GM12878 (cell line): ENCODE measurements at regions not wholly inside any gene's neighbourhood (a gene's known extent, or its start where the extent isn't known, plus 50 kb on each side); places are given as distances from the start of the nearest gene placed in this dataset.

Experiments used
- ATAC-seq: fragments of 200-7000 bp; cut with Tn5 transposase; 3 replicates; pipeline ENCODE4 v1.9.1; 2020; ENCODE audit warnings: mild to moderate bottlenecking, moderate library complexity
- BruUV-seq: library from RNA; stranded (reverse); fragments of 400-500 nt; replicated peaks from 2 replicates; lab custom pipeline; 2021; lab: Mats Ljungman, UMichigan
- CTCF ChIA-PET: fragments of 300-600 bp; sonication (Branson Sonifier 250); formaldehyde crosslinking; extraction: SDS; loops from one replicate; lab custom pipeline; 2021; ENCODE audit warnings: inconsistent platforms; lab: Yijun Ruan, JAX
- POLR2A ChIA-PET: fragments of 350-600 bp; formaldehyde crosslinking; extraction: SDS; loops from one replicate; lab custom pipeline; 2021; ENCODE audit warnings: inconsistent platforms; lab: Charles Lee
- RAD21 ChIA-PET: fragments of 300-600 bp; sonication (Branson Sonifier 250); formaldehyde crosslinking; loops from one replicate; lab custom pipeline; 2023; ENCODE audit warnings: antibody characterized with exemption; ENCODE audit not compliant: unreplicated experiment; lab: Charles Lee
- SMC1A ChIA-PET: fragments of 300-600 bp; sonication (Branson Sonifier 250); formaldehyde crosslinking; loops from one replicate; lab custom pipeline; 2023; ENCODE audit not compliant: unreplicated experiment, uncharacterized antibody; lab: Charles Lee
- DNase-seq: peaks from one replicate; pipeline ENCODE4 v3.0.0-alpha.2; 2011; ENCODE audit warnings: low read depth, low spot score
- FAIRE-seq: peaks from 3 replicates; lab custom pipeline; 2011; peaks lifted over from hg19 to GRCh38; lab: Jason Lieb, UNC
- H2AFZ ChIP-seq: 2 replicates; pipeline ENCODE4 v1.6.0; 2011; ENCODE audit warnings: low read depth, low read length, control low read depth; ENCODE audit not compliant: control insufficient read depth
- H3K27ac ChIP-seq: 2 replicates; pipeline ENCODE4 v1.5.1; 2011; ENCODE audit warnings: control low read depth; ENCODE audit not compliant: control insufficient read depth, insufficient read depth
- H3K27me3 ChIP-seq, 2 experiments: replicated peaks in 1 of 2; 2 replicates each; pipeline versions ENCODE4 v1.6.0 to v1.6.1; 2011; ENCODE audit warnings: low read length in 1 of 2; ENCODE audit not compliant: control insufficient read depth in 2 of 2, insufficient read depth in 2 of 2
- H3K36me3 ChIP-seq, 2 experiments: 2 replicates each; pipeline ENCODE4 v1.5.1; 2011; ENCODE audit warnings: low read length in 1 of 2; ENCODE audit not compliant: control insufficient read depth in 2 of 2, insufficient read depth in 2 of 2
- H3K4me1 ChIP-seq: 2 replicates; pipeline ENCODE4 v1.6.1; 2011; ENCODE audit warnings: mild to moderate bottlenecking, low read length, moderate library complexity, mixed read lengths; ENCODE audit not compliant: control insufficient read depth, insufficient read depth
- H3K4me2 ChIP-seq: 2 replicates; pipeline ENCODE4 v1.6.0; 2011; ENCODE audit warnings: control low read depth; ENCODE audit not compliant: control insufficient read depth, insufficient read depth
- H3K4me3 ChIP-seq: fragments of 200-600 bp; sonication (generic); 2 replicates; pipeline ENCODE4 v1.5.1; 2016
- H3K79me2 ChIP-seq: 2 replicates; pipeline ENCODE4 v1.6.0; 2011; ENCODE audit warnings: low read length; ENCODE audit not compliant: control insufficient read depth, insufficient read depth
- H3K9ac ChIP-seq: 2 replicates; pipeline ENCODE4 v1.8.0; 2011; ENCODE audit warnings: low read length, control low read depth, mixed read lengths; ENCODE audit not compliant: control insufficient read depth, insufficient read depth
- H3K9me3 ChIP-seq: replicated peaks from 3 replicates; pipeline ENCODE4 v1.5.1; 2011; ENCODE audit warnings: mild to moderate bottlenecking, low read length; ENCODE audit not compliant: control insufficient read depth, insufficient read depth
- H4K20me1 ChIP-seq: 2 replicates; pipeline ENCODE4 v1.6.0; 2011; ENCODE audit not compliant: control insufficient read depth, insufficient read depth
- ASH2L ChIP-seq: fragments of 300-600, 200-600 bp; sonication (generic); IDR thresholded peaks from 2 replicates; pipeline ENCODE4 v1.6.1; 2017; ENCODE audit warnings: low read depth, mild to moderate bottlenecking, borderline replicate concordance
- CBX5 ChIP-seq: sonication (generic); IDR thresholded peaks from 2 replicates; pipeline ENCODE4 v1.6.1; 2016; ENCODE audit warnings: low read depth, moderate library complexity, mild to moderate bottlenecking, inconsistent platforms
- ETV6 ChIP-seq, 2 experiments: fragments of 450-650 bp in 1 of 2; IDR thresholded peaks in 1 of 2; conservative IDR thresholded peaks in 1 of 2; 2 replicates each; pipeline ENCODE4 v1.6.1; 2014; ENCODE audit warnings: antibody characterized with exemption in 1 of 2, borderline replicate concordance in 1 of 2, low read depth in 1 of 2, mild to moderate bottlenecking in 1 of 2, moderate library complexity in 1 of 2
- MYB ChIP-seq: fragments of 150-350 bp; IDR thresholded peaks from 2 replicates; pipeline ENCODE4 v1.6.1; 2014; ENCODE audit warnings: mild to moderate bottlenecking, low read depth, low read length, borderline replicate concordance
- NFYB ChIP-seq: IDR thresholded peaks from 2 replicates; pipeline ENCODE4 v1.6.1; 2011; ENCODE audit warnings: low read depth, mild to moderate bottlenecking, low read length, improper control_type of control experiment, moderate library complexity; ENCODE audit not compliant: insufficient read depth
- NR2C1 ChIP-seq: fragments of 450-650 bp; IDR thresholded peaks from 2 replicates; pipeline ENCODE4 v1.6.1; 2017; ENCODE audit warnings: antibody characterized with exemption, mild to moderate bottlenecking, moderate library complexity
- RAD21 ChIP-seq: IDR thresholded peaks from 2 replicates; pipeline ENCODE4 v1.6.1; 2011; ENCODE audit warnings: mild to moderate bottlenecking, low read depth, low read length, moderate library complexity; ENCODE audit not compliant: insufficient read depth
- RCOR1 ChIP-seq: conservative IDR thresholded peaks from 2 replicates; pipeline ENCODE4 v1.6.1; 2012; ENCODE audit warnings: low read depth, low read length, improper control_type of control experiment
- TARDBP ChIP-seq: IDR thresholded peaks from 2 replicates; pipeline ENCODE4 v1.6.1; 2016; ENCODE audit warnings: borderline replicate concordance
- TBL1XR1 ChIP-seq: IDR thresholded peaks from 2 replicates; pipeline ENCODE4 v1.6.1; 2012; ENCODE audit warnings: low read depth, low read length, improper control_type of control experiment
- TCF3 ChIP-seq: IDR thresholded peaks from 2 replicates; pipeline ENCODE4 v1.6.1; 2012; ENCODE audit warnings: low read depth, mild to moderate bottlenecking, low read length, borderline replicate concordance; ENCODE audit not compliant: insufficient read depth
- TCF7 ChIP-seq: IDR thresholded peaks from 2 replicates; pipeline ENCODE4 v1.6.1; 2014; ENCODE audit warnings: antibody characterized with exemption, borderline replicate concordance
- WGBS: methylation state at CpG from one replicate; pipeline ENCODE4 v1.1.6; 2016; ENCODE audit warnings: low lambda C conversion rate; ENCODE audit not compliant: insufficient replicate concordance, insufficient coverage; ENCODE audit errors: missing lambda C conversion rate; 5-methylcytosine and 5-hydroxymethylcytosine counted together
- in situ Hi-C: fragments of 300-500 bp; cut with MboI; formaldehyde crosslinking; loops from 9 replicates; pipeline ENCODE4 v1.14.3; 2018; ENCODE audit warnings: mixed read lengths
- intact Hi-C: fragments of 100-400 bp; cut with micrococcal nuclease; formaldehyde crosslinking; loops from one replicate; pipeline ENCODE4 v1.14.2; 2022; ENCODE audit not compliant: unreplicated experiment
- TF ChIP-seq, protein P1 (sequence below): fragments of 450-650 bp; IDR thresholded peaks from 2 replicates; pipeline ENCODE4 v1.6.1; 2016; ENCODE audit warnings: mild to moderate bottlenecking
- TF ChIP-seq, protein P2 (sequence below): IDR thresholded peaks from 2 replicates; pipeline ENCODE4 v1.6.1; 2011; ENCODE audit warnings: mild to moderate bottlenecking, low read depth, low read length, moderate library complexity; ENCODE audit not compliant: insufficient replicate concordance
- TF ChIP-seq, protein P3 (sequence below): fragments of 450-650 bp; IDR thresholded peaks from 2 replicates; pipeline ENCODE4 v1.6.1; 2017; ENCODE audit warnings: mild to moderate bottlenecking, moderate library complexity

DNA sequence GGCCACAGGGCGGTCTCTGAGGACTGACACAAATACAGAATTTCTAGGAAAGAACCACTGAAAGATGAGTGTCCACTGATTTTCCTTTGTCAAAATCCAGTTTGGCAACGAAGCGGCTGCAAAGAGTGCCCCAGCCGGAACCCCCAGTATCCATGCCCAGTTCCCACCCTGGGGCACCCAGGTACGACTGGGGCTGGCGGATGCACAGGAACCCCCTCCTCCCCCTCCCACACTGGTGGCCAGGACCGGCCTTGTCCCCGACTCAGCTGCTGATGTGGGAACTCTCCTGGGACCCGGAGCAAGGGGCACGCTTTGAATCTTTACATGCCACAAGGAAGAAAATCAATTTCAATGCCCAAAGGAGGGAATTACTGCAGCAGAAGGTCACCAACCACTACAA, 220.8 kb upstream of the ZNF507 start:
- RAD21 ChIA-PET = no interaction called here
- CTCF ChIA-PET = no interaction called here
- FAIRE-seq = no peak
- TF ChIP-seq TCF3 (no peak), CBX5 (no peak), TCF7 (no peak), MYB (no peak), RAD21 (no peak), TARDBP (no peak), TBL1XR1 (no peak), RCOR1 (no peak), ASH2L (no peak), ETV6 (conservative IDR thresholded peaks at IDR 0.05 in 1 of 2, IDR thresholded peaks at IDR 0.05 in 1 of 2; ENCODE audit: borderline replicate concordance in 1 of 2, low read depth in 1 of 2) (no peak), NFYB (no peak), NR2C1 (no peak)
- TF ChIP-seq, protein P1, sequence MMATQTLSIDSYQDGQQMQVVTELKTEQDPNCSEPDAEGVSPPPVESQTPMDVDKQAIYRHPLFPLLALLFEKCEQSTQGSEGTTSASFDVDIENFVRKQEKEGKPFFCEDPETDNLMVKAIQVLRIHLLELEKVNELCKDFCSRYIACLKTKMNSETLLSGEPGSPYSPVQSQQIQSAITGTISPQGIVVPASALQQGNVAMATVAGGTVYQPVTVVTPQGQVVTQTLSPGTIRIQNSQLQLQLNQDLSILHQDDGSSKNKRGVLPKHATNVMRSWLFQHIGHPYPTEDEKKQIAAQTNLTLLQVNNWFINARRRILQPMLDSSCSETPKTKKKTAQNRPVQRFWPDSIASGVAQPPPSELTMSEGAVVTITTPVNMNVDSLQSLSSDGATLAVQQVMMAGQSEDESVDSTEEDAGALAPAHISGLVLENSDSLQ = no peak
- TF ChIP-seq, protein P2, sequence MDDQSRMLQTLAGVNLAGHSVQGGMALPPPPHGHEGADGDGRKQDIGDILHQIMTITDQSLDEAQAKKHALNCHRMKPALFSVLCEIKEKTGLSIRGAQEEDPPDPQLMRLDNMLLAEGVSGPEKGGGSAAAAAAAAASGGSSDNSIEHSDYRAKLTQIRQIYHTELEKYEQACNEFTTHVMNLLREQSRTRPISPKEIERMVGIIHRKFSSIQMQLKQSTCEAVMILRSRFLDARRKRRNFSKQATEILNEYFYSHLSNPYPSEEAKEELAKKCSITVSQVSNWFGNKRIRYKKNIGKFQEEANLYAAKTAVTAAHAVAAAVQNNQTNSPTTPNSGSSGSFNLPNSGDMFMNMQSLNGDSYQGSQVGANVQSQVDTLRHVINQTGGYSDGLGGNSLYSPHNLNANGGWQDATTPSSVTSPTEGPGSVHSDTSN = no peak
- TF ChIP-seq, protein P3, sequence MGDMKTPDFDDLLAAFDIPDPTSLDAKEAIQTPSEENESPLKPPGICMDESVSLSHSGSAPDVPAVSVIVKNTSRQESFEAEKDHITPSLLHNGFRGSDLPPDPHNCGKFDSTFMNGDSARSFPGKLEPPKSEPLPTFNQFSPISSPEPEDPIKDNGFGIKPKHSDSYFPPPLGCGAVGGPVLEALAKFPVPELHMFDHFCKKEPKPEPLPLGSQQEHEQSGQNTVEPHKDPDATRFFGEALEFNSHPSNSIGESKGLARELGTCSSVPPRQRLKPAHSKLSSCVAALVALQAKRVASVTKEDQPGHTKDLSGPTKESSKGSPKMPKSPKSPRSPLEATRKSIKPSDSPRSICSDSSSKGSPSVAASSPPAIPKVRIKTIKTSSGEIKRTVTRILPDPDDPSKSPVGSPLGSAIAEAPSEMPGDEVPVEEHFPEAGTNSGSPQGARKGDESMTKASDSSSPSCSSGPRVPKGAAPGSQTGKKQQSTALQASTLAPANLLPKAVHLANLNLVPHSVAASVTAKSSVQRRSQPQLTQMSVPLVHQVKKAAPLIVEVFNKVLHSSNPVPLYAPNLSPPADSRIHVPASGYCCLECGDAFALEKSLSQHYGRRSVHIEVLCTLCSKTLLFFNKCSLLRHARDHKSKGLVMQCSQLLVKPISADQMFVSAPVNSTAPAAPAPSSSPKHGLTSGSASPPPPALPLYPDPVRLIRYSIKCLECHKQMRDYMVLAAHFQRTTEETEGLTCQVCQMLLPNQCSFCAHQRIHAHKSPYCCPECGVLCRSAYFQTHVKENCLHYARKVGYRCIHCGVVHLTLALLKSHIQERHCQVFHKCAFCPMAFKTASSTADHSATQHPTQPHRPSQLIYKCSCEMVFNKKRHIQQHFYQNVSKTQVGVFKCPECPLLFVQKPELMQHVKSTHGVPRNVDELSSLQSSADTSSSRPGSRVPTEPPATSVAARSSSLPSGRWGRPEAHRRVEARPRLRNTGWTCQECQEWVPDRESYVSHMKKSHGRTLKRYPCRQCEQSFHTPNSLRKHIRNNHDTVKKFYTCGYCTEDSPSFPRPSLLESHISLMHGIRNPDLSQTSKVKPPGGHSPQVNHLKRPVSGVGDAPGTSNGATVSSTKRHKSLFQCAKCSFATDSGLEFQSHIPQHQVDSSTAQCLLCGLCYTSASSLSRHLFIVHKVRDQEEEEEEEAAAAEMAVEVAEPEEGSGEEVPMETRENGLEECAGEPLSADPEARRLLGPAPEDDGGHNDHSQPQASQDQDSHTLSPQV = no peak

More for the DNA sequence above, 220.8 kb upstream of the ZNF507 start:
- H3K36me3 ChIP-seq = no peaks in the 10 kb centered on the region
- WGBS = 36% methylated on average over 10 of the region's 10 CpGs
- no peak overlapping the region for H3K9ac ChIP-seq
- ChIA-PET SMC1A (no interaction called here), POLR2A (no interaction called here)
- BruUV-seq = no TSS peak
- H3K27me3 ChIP-seq = no peaks in the 10 kb centered on the region
- no peaks in the 10 kb centered on the region for H3K79me2 ChIP-seq
- H3K4me1 ChIP-seq = no peaks in the 10 kb centered on the region
- H3K4me3 ChIP-seq = no peak overlapping the region
- H4K20me1 ChIP-seq = no peaks in the 10 kb centered on the region
- no peak overlapping the region for H2AFZ ChIP-seq
- in situ Hi-C loops (no loop called here), intact Hi-C loops (no loop called here)
- ATAC-seq (no peak), DNase-seq (no peak)
- no peaks in the 10 kb centered on the region; the same call in 2 of the 3 replicates for H3K9me3 ChIP-seq
- H3K4me2 ChIP-seq = no peak overlapping the region
- no peak overlapping the region for H3K27ac ChIP-seq
